ENCODE measurements at regions not wholly inside any gene's neighbourhood (a gene's known extent, or its start where the extent isn't known, plus 50 kb on each side); places are given as distances from the start of the nearest gene placed in this dataset.

- DNase-seq = no peak
These were observed 263.2 kb downstream of the CMPK2 start for GRCh38 chr2:6602471-6602870.

DNA sequence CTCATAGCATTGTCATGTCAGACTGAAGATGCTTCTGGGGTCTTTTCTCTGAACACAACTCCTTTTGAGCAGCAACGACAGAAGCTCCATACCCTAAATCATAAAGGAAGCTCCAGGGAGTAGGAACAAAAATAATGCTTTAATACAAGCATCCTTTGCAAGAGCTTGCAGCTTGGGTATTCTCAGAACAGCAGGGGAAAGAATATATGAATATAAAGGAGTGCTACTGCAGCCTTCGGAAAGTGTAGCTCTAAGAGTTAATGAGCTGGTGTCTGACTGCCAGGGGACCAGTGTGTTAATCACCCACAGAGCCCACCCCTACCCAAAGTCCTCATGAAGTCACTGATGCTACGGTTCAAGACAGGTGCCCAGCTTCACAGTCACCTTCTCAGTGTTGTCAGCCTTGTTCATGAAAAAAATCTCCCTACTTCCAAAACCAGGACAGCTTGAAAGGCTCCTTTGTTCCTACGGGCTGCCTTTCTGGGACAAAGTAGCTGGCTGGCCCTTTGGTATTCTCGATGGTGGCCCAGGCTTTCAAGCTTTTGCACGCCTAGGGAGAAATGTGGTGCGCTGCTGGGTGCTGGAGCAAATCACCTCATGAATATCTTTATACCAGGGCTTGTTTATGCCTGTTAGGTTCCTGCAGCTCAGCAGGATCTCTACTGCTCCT, 259.7 kb downstream of the CMPK2 start:
- no peak for DNase-seq

DNA sequence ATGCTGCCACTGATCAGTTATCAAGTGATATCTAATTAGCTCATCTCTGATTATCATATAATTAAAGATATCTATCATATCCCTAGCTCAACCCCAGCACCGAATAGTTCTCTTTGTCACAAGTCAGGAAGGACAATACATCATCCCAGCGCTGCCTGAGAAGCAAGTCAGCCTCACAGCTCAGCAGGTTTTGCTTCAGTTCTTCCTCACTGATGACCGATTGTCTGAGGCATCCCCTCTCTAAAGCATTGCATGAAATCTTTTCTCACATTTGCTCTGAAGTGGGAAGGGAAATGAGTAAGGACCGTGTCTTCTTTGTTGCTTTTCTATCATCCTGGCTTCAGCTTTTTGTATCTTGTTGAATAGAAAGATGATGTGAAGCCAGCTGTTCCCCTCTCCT, 247.9 kb downstream of the CMPK2 start:
- DNase-seq = no peak

GRCh38 chr2:6618201-6618600, 247.5 kb downstream of the CMPK2 start:
- no peak for DNase-seq

DNA sequence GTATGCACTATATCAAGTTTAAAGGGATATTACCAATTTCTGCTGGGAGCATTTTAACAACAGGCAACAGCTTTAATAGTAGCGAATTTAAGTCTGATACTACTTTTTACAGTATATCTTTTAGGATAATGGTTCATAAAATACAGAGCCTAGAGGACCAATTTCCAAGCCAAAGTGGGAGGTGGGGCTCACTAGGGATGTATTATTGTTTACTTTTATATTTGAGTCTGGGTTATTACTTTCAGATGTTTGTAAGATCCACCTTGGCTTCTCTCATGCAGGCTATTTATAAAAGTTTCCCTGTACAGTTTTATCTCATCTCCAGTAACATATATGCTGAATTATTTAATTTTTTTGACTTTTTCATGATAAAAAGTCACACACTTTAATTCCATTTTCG, 242.0 kb downstream of the CMPK2 start:
- DNase-seq = peak; percentile 35

- DNase-seq = no peak
These were observed 239.2 kb downstream of the CMPK2 start for GRCh38 chr2:6626401-6627012.

- DNase-seq = no peak
These were observed 238.4 kb downstream of the CMPK2 start for GRCh38 chr2:6627316-6627715.

GRCh38 chr2:6630209-6630608, 235.5 kb downstream of the CMPK2 start:
- DNase-seq = peak; percentile 59

DNA sequence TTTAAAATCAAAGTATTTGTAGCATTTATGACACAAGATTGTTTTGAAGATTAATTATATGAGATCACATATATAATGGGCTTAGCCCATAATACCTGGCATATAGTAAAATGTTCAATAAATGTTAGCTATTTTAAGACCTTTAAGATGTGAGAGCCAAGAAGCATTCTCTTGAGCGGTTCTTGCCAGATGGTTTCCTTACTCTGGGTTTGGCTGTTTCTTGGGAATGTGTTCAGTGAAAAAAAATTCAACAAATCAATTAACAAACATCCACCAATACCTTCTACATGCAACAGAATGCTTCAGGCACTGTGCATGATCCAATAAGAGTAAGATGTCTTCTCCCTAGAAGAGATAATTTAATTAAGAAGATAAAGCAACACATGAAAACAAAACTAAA, 230.4 kb downstream of the CMPK2 start:
- DNase-seq = no peak

GRCh38 chr2:6637330-6637729, 228.4 kb downstream of the CMPK2 start:
- DNase-seq = no peak

DNA sequence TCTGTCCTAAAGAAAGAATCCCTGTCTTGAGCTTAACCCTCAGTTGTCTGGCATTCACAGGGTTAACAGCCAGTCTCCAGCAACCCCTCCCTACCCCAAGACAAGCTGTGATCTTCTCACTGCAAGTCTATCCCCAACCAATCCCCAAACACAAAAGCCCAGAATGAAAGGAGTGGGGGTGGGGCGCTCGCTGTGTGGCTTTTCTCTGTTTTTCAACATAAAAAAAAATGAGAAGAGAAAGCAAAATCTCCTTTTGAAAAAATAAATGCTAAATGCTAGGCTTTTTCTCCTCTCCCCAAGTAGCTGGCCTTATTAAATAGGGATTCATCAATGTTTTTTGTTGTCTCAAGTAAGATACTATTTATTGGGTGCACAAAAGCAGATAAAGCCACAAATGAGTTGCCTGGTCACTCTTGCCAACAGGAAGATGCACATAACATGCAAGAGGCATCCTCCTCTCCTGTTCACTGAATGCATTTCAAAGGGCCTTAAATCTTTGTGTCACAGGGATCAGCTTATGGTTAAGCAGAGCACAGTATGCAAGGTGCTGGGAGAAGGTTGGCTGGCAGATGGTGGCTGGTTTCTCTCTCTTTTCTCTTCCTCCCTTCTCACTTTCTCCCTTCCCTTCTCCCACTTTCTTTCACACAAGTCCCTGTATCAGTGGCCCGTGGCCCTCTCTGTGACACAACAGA, 225.6 kb downstream of the CMPK2 start:
- no peak for DNase-seq

DNA sequence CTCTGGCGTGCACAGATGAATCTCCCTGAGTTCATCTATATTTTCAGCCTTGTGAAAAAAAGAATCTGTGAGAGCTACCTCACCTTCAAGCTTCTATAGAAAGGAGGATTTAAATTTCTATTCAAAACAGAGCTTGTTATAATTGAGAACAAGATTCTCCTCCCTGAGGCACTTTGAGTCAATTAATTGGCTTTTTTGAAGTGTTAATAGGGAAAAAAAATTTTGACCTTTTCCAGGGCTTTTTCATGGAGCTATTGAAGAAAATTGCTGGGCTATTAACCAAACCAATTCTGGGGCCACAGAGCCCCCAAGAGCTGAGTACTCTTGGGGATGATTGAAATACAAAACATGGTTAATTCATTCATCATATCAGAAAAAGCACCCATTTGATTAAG, 225.1 kb downstream of the CMPK2 start:
- DNase-seq = no peak

- DNase-seq = no peak
These were observed 223.8 kb downstream of the CMPK2 start for GRCh38 chr2:6641956-6642355.

DNA sequence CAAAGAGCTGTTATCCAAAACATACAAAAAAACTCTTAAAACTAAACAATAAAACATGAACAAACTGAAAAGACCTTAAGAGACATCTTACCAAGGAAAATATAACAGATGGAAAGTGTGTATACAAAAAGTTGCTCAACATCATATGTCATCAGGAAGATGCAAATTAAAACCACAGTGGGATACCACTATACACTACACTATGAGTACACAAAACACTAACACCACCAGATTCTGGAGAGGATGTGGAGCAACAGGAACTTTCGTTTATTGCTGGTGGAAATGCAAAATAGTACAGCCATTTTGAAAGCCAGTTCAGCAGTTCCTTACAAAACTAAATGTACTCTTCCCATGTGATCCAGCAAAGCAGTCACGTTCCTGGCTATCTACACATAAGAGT, 221.4 kb downstream of the CMPK2 start:
- DNase-seq = no peak

DNA sequence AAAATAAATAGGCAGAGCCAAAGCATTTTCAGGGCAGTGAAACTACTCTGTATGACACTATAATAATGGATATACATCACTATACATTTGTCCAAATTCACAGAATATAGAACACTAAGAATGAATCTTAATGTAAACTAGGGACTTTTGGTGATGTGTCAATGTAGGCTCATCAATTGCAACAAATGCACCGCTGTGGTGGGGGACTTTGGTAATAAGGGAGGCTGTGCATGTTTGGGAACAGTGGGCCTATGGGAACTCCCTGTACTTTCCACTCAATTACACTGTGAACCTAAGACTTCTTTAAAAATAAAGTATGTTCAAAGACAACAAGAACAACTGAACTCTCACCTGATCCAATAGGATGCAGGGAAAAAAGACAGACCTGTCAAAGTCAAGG, 220.7 kb downstream of the CMPK2 start:
- DNase-seq = no peak

GRCh38 chr2:6645672-6646071, 220.0 kb downstream of the CMPK2 start:
- no peak for DNase-seq

GRCh38 chr2:6647046-6647445, 218.7 kb downstream of the CMPK2 start:
- peak; percentile 49 for DNase-seq

GRCh38 chr2:6648596-6649247, 217.0 kb downstream of the CMPK2 start:
- peak; percentile 40 for DNase-seq

DNA sequence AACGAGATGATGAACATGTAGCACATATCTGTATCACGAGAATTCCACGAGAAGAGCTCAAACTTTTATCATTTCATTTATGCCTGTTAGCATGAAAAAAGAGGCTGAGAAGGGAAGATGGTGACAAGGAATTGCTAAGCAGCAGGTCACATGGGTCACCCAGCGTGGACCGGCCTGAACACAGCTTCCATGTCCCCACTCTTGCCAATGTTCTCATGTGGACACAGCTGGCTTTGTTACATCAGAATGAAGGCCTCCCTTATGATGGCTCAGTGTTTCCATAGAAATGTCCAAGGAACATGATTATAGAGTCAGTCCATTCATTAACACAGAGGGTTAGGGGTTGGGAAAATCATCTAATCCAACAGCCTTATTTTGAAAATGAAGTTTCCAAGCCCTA, 215.4 kb downstream of the CMPK2 start:
- DNase-seq = no peak

GRCh38 chr2:6652251-6652650, 213.5 kb downstream of the CMPK2 start:
- DNase-seq = no peak

- no peak for DNase-seq
These were observed 212.4 kb downstream of the CMPK2 start for GRCh38 chr2:6653281-6653750.

- no peak for DNase-seq
These were observed 211.4 kb downstream of the CMPK2 start for GRCh38 chr2:6654279-6654678.

DNA sequence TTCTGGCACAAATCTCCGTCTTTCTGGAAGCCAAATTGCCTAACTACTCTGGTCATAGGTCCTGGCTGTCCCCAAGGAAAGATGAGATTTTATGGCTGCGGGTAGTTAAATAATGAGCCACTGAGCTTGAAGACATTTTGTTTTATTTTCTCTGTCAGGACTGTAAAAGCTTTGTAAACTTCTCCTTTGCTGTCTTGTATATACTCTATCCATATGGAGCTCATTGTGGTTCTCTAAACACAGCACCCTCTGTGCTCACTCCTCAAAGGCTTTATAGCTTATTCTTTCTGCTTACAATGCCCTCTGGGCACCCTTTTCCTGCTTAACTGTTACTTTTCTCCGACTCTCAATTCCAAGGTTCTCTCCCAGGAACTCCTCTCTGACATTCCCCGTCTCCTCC, 209.1 kb downstream of the CMPK2 start:
- no peak for DNase-seq
